ENCODE measurements at regions not wholly inside any gene's neighbourhood (a gene's known extent, or its start where the extent isn't known, plus 50 kb on each side); places are given as distances from the start of the nearest gene placed in this dataset.

DNA sequence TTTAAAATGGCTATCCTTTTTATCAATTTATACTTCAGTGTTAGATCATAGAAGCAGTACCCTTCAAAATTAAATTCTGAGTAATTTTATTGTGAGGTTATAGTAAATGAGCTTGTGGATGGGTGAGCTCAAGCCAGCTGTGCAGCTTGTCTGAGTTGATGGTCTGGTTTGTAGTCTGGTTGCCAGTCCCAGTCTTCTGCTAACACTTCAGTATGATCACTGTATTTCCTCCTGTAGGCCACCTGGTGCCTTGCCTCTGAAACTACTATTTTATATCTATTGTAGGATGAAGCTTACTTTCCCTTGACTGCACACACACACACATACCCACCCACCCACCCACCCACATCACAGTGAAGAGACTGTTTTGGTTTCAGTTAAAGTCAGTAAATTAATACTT is 496.4 kb downstream of the PCNX1 start:
- DNase-seq (ENCODE audit: low spot score): no peak
- Histone ChIP-seq H3K27me3 (ENCODE audit: control insufficient read depth in 4 of 4, insufficient read depth in 4 of 4, low read length in 3 of 4) (no peaks in the 10 kb centered on the region), H3K4me3 (ENCODE audit: low read depth in 1 of 3, low read length in 3 of 3) (no peak overlapping the region), H3K9me3 (ENCODE audit: control insufficient read depth in 4 of 4, low read length in 3 of 4) (no peaks in the 10 kb centered on the region), H3K9ac (ENCODE audit: low read depth in 1 of 2, low read length in 2 of 2) (no peak overlapping the region), H3K27ac (ENCODE audit: low read depth in 1 of 2, low read length in 2 of 2) (no peak overlapping the region), H3K4me1 (ENCODE audit: control insufficient read depth in 4 of 4, insufficient read depth in 4 of 4, low read length in 3 of 4) (no peaks in the 10 kb centered on the region), H3K36me3 (ENCODE audit: control insufficient read depth in 4 of 4, insufficient read depth in 3 of 4, low read depth in 1 of 4, low read length in 3 of 4) (no peaks in the 10 kb centered on the region)
- TF ChIP-seq, protein P1, sequence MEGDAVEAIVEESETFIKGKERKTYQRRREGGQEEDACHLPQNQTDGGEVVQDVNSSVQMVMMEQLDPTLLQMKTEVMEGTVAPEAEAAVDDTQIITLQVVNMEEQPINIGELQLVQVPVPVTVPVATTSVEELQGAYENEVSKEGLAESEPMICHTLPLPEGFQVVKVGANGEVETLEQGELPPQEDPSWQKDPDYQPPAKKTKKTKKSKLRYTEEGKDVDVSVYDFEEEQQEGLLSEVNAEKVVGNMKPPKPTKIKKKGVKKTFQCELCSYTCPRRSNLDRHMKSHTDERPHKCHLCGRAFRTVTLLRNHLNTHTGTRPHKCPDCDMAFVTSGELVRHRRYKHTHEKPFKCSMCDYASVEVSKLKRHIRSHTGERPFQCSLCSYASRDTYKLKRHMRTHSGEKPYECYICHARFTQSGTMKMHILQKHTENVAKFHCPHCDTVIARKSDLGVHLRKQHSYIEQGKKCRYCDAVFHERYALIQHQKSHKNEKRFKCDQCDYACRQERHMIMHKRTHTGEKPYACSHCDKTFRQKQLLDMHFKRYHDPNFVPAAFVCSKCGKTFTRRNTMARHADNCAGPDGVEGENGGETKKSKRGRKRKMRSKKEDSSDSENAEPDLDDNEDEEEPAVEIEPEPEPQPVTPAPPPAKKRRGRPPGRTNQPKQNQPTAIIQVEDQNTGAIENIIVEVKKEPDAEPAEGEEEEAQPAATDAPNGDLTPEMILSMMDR (IDR thresholded peaks at IDR 0.05; ENCODE audit: low read depth, low read length, missing input control): peak; percentile 39
- TF ChIP-seq RAD21 (IDR thresholded peaks at IDR 0.05): peak; percentile 56 to 79
- TF ChIP-seq, protein P2, sequence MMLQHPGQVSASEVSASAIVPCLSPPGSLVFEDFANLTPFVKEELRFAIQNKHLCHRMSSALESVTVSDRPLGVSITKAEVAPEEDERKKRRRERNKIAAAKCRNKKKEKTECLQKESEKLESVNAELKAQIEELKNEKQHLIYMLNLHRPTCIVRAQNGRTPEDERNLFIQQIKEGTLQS (IDR thresholded peaks at IDR 0.05): no peak

DNA sequence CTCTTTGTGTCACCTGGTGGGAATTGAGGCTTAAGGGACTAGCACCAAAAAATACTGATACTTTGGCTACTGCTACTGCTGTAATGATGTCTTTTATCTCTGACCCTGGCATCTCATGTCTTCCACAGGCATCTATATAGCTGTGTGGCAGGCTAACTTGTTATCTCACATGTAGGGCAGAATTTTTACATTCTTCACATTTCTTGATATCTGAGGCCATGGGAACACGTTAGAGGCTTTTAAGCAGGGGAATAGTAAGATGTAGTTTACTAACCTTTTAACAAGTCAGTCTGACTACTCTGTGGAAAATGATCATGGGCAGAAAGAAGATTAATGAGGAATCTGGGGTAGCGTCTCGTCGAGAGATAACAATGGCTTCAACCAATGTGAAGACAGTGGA is 498.4 kb downstream of the PCNX1 start:
- no peak overlapping the region for H3K9ac ChIP-seq (ENCODE audit: low read depth in 1 of 2, low read length in 2 of 2)

More for the DNA sequence above, 498.4 kb downstream of the PCNX1 start:
- WGBS: 96% methylated on average over 4 of the region's 4 CpGs
- Histone ChIP-seq H3K4me1 (ENCODE audit: control insufficient read depth in 4 of 4, insufficient read depth in 4 of 4, low read length in 3 of 4) (peaks cover 0 to 2% (median 0%) of the 10 kb centered on the region in 4 donors), H3K36me3 (ENCODE audit: control insufficient read depth in 4 of 4, insufficient read depth in 3 of 4, low read depth in 1 of 4, low read length in 3 of 4) (no peaks in the 10 kb centered on the region), H3K4me3 (ENCODE audit: low read depth in 1 of 3, low read length in 3 of 3) (no peak overlapping the region), H3K27me3 (ENCODE audit: control insufficient read depth in 4 of 4, insufficient read depth in 4 of 4, low read length in 3 of 4) (no peaks in the 10 kb centered on the region), H3K27ac (ENCODE audit: low read depth in 1 of 2, low read length in 2 of 2) (no peak overlapping the region), H3K9me3 (ENCODE audit: control insufficient read depth in 4 of 4, low read length in 3 of 4) (no peaks in the 10 kb centered on the region)
- DNase-seq (ENCODE audit: low spot score): no peak
- TF ChIP-seq YY1 (IDR thresholded peaks at IDR 0.05) (no peak), EGR1 (IDR thresholded peaks at IDR 0.05; ENCODE audit: low read depth in 2 of 2) (no peak), RAD21 (IDR thresholded peaks at IDR 0.05) (no peak), HNF4G (IDR thresholded peaks at IDR 0.05) (no peak), FOXA2 (IDR thresholded peaks at IDR 0.05) (no peak), HNF4A (conservative IDR thresholded peaks at IDR 0.05) (no peak), NR2F2 (IDR thresholded peaks at IDR 0.05) (no peak), SP1 (IDR thresholded peaks at IDR 0.05) (no peak), TAF1 (conservative IDR thresholded peaks at IDR 0.05) (no peak), JUND (IDR thresholded peaks at IDR 0.05) (no peak), FOXA1 (IDR thresholded peaks at IDR 0.05) (no peak), RXRA (IDR thresholded peaks at IDR 0.05) (no peak), GABPA (IDR thresholded peaks at IDR 0.05 in 1 of 2, conservative IDR thresholded peaks at IDR 0.05 in 1 of 2) (no peak)
- TF ChIP-seq, protein P3, sequence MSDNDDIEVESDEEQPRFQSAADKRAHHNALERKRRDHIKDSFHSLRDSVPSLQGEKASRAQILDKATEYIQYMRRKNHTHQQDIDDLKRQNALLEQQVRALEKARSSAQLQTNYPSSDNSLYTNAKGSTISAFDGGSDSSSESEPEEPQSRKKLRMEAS (IDR thresholded peaks at IDR 0.05): no peak
- TF ChIP-seq, protein P2 (IDR thresholded peaks at IDR 0.05): no peak
- TF ChIP-seq, protein P4, sequence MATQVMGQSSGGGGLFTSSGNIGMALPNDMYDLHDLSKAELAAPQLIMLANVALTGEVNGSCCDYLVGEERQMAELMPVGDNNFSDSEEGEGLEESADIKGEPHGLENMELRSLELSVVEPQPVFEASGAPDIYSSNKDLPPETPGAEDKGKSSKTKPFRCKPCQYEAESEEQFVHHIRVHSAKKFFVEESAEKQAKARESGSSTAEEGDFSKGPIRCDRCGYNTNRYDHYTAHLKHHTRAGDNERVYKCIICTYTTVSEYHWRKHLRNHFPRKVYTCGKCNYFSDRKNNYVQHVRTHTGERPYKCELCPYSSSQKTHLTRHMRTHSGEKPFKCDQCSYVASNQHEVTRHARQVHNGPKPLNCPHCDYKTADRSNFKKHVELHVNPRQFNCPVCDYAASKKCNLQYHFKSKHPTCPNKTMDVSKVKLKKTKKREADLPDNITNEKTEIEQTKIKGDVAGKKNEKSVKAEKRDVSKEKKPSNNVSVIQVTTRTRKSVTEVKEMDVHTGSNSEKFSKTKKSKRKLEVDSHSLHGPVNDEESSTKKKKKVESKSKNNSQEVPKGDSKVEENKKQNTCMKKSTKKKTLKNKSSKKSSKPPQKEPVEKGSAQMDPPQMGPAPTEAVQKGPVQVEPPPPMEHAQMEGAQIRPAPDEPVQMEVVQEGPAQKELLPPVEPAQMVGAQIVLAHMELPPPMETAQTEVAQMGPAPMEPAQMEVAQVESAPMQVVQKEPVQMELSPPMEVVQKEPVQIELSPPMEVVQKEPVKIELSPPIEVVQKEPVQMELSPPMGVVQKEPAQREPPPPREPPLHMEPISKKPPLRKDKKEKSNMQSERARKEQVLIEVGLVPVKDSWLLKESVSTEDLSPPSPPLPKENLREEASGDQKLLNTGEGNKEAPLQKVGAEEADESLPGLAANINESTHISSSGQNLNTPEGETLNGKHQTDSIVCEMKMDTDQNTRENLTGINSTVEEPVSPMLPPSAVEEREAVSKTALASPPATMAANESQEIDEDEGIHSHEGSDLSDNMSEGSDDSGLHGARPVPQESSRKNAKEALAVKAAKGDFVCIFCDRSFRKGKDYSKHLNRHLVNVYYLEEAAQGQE (IDR thresholded peaks at IDR 0.05): no peak
- TF ChIP-seq, protein P1 (IDR thresholded peaks at IDR 0.05; ENCODE audit: low read depth, low read length, missing input control): no peak
- TF ChIP-seq, protein P5, sequence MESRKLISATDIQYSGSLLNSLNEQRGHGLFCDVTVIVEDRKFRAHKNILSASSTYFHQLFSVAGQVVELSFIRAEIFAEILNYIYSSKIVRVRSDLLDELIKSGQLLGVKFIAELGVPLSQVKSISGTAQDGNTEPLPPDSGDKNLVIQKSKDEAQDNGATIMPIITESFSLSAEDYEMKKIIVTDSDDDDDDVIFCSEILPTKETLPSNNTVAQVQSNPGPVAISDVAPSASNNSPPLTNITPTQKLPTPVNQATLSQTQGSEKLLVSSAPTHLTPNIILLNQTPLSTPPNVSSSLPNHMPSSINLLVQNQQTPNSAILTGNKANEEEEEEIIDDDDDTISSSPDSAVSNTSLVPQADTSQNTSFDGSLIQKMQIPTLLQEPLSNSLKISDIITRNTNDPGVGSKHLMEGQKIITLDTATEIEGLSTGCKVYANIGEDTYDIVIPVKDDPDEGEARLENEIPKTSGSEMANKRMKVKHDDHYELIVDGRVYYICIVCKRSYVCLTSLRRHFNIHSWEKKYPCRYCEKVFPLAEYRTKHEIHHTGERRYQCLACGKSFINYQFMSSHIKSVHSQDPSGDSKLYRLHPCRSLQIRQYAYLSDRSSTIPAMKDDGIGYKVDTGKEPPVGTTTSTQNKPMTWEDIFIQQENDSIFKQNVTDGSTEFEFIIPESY (IDR thresholded peaks at IDR 0.05): no peak
